ENCODE measurements at regions not wholly inside any gene's neighbourhood (a gene's known extent, or its start where the extent isn't known, plus 50 kb on each side); places are given as distances from the start of the nearest gene placed in this dataset.

GRCh38 chr2:66170744-66171330 lies 264.1 kb upstream of the MEIS1 start:
- Histone ChIP-seq H3K27me3 (no peaks in the 10 kb centered on the region), H3K4me1 (peaks cover 8% of the 10 kb centered on the region), H3K9me3 (no peaks in the 10 kb centered on the region), H3K27ac (no peak overlapping the region), H3K36me3 (no peaks in the 10 kb centered on the region), H3K4me3 (no peak overlapping the region)
- no peak for TF ChIP-seq POLR2A (IDR thresholded peaks at IDR 0.05)
- TF ChIP-seq, protein P1, sequence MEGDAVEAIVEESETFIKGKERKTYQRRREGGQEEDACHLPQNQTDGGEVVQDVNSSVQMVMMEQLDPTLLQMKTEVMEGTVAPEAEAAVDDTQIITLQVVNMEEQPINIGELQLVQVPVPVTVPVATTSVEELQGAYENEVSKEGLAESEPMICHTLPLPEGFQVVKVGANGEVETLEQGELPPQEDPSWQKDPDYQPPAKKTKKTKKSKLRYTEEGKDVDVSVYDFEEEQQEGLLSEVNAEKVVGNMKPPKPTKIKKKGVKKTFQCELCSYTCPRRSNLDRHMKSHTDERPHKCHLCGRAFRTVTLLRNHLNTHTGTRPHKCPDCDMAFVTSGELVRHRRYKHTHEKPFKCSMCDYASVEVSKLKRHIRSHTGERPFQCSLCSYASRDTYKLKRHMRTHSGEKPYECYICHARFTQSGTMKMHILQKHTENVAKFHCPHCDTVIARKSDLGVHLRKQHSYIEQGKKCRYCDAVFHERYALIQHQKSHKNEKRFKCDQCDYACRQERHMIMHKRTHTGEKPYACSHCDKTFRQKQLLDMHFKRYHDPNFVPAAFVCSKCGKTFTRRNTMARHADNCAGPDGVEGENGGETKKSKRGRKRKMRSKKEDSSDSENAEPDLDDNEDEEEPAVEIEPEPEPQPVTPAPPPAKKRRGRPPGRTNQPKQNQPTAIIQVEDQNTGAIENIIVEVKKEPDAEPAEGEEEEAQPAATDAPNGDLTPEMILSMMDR (IDR thresholded peaks at IDR 0.05) = no peak
- TF ChIP-seq EP300 (IDR thresholded peaks at IDR 0.05) = no peak
- TF ChIP-seq POLR2AphosphoS5 (IDR thresholded peaks at IDR 0.05) = no peak
- no peak for DNase-seq (ENCODE audit: low spot score in 2 of 2)
- 55% methylated on average over 6 of the region's 6 CpGs for WGBS

- Histone ChIP-seq H3K36me3 (no peaks in the 10 kb centered on the region), H3K4me3 (no peak overlapping the region), H3K27ac (no peak overlapping the region), H3K9me3 (no peaks in the 10 kb centered on the region), H3K4me1 (peaks cover 8% of the 10 kb centered on the region), H3K27me3 (no peaks in the 10 kb centered on the region)
- TF ChIP-seq, protein P1 (IDR thresholded peaks at IDR 0.05) = no peak
- no peak for TF ChIP-seq POLR2AphosphoS5 (IDR thresholded peaks at IDR 0.05)
- TF ChIP-seq EP300 (IDR thresholded peaks at IDR 0.05) = no peak
- TF ChIP-seq POLR2A (IDR thresholded peaks at IDR 0.05) = no peak
- 84% methylated on average over 3 of the region's 3 CpGs for WGBS
- DNase-seq (ENCODE audit: low spot score in 2 of 2) = no peak
These were observed 265.8 kb upstream of the MEIS1 start for GRCh38 chr2:66169076-66169475.

- 82% methylated on average over 4 of the region's 4 CpGs for WGBS
- Histone ChIP-seq H3K9me3 (no peaks in the 10 kb centered on the region), H3K36me3 (no peaks in the 10 kb centered on the region), H3K27ac (no peak overlapping the region), H3K4me1 (no peaks in the 10 kb centered on the region), H3K27me3 (no peaks in the 10 kb centered on the region), H3K4me3 (no peak overlapping the region)
- no peak for DNase-seq (ENCODE audit: low spot score in 2 of 2)
- TF ChIP-seq POLR2AphosphoS5 (IDR thresholded peaks at IDR 0.05) (no peak), POLR2A (IDR thresholded peaks at IDR 0.05) (no peak), EP300 (IDR thresholded peaks at IDR 0.05) (no peak)
- TF ChIP-seq, protein P1 (IDR thresholded peaks at IDR 0.05) = no peak
These were observed 270.5 kb upstream of the MEIS1 start for GRCh38 chr2:66164470-66164869.

DNA sequence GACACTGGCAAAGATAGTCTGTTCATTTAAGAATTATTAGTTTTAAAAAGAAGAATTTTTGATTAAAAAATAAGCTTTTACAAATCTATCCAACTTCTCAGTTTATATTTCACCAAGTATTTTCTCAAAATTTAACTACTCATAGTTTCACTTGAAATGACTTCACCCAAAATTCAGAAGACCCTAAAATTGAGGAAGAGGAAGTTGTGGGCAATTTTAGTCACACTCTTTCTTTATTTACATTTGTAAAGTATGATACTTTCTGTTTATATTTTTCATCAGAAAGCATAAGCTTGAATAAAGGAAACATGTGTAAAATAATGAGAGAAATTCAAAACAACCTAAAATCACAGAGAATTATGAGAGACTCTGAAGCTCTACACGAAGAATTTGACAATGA lies 278.8 kb upstream of the MEIS1 start:
- H3K4me3 ChIP-seq = no peak overlapping the region
- no peaks in the 10 kb centered on the region for H3K27me3 ChIP-seq
- 66% methylated on average over 1 of the region's 1 CpG for WGBS
- no peaks in the 10 kb centered on the region for H3K36me3 ChIP-seq
- no peak overlapping the region for H3K27ac ChIP-seq
- TF ChIP-seq, protein P1 (IDR thresholded peaks at IDR 0.05) = no peak
- TF ChIP-seq EP300 (IDR thresholded peaks at IDR 0.05) (no peak), POLR2AphosphoS5 (IDR thresholded peaks at IDR 0.05) (no peak), POLR2A (IDR thresholded peaks at IDR 0.05) (no peak)
- no peaks in the 10 kb centered on the region for H3K4me1 ChIP-seq
- H3K9me3 ChIP-seq = peaks cover 7% of the 10 kb centered on the region
- DNase-seq (ENCODE audit: low spot score in 2 of 2) = no peak

GRCh38 chr2:66153941-66154340 lies 281.0 kb upstream of the MEIS1 start:
- Histone ChIP-seq H3K27ac (no peak overlapping the region), H3K9me3 (peaks cover 7% of the 10 kb centered on the region), H3K27me3 (no peaks in the 10 kb centered on the region), H3K4me3 (no peak overlapping the region), H3K4me1 (no peaks in the 10 kb centered on the region), H3K36me3 (no peaks in the 10 kb centered on the region)
- 65% methylated on average over 1 of the region's 1 CpG for whole genome bisulfite sequencing
- TF ChIP-seq POLR2AphosphoS5 (IDR thresholded peaks at IDR 0.05) = no peak
- no peak for TF ChIP-seq EP300 (IDR thresholded peaks at IDR 0.05)
- no peak for TF ChIP-seq POLR2A (IDR thresholded peaks at IDR 0.05)
- TF ChIP-seq, protein P1 (IDR thresholded peaks at IDR 0.05) = no peak
- no peak for DNase-seq (ENCODE audit: low spot score in 2 of 2)

All from suprapubic skin (tissue), 4 donors.